ENCODE measurements at regions not wholly inside any gene's neighbourhood (a gene's known extent, or its start where the extent isn't known, plus 50 kb on each side); places are given as distances from the start of the nearest gene placed in this dataset.

DNA sequence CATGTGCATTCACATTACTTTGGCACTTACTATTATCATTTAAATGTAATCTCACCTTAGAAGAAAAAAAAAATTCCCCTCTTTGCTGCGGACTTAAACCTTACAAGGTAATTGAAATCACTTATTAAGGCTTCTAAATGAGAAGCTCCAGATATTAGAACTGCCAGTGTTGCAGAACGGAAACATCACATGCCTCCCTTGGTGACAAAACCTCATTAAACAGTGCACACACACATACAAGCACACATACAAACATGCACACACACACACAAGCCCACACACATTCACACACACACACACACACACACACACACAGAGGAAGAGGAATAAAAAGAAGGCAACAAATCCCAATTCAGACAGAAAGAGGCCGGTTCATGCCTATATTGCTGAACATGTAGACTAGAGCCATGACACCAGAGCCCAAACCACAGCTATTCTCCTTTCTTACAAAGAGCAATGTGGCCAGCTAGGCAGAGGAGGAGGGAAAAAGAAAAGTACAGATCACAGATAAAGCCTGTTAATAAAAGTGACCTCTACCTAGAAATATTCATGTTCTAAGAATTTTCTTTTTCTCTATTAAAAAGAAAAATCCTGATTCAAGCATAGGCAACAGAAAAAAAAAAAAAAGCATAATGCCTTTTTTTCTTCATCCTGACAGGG lies 405.2 kb upstream of the FLRT2 start:
- no peak overlapping the region for H3K4me3 ChIP-seq (ENCODE audit: low read depth in 2 of 2, low read length in 2 of 2)
- intact Hi-C loops (cut with micrococcal nuclease; ENCODE audit: unreplicated experiment) (no loop called here), in situ Hi-C loops (cut with HindIII; ENCODE audit: low pct_unique_long_range_greater_than_20kb, low sequenced_read_pairs) (no loop called here)
- ATAC-seq (no peak), DNase-seq (ENCODE audit: low read depth, low spot score) (no peak)
- CTCF ChIA-PET: no interaction called here
- H3K9me3 ChIP-seq (ENCODE audit: control insufficient read depth, insufficient read depth, low read depth, low read length): no peaks in the 10 kb centered on the region
- H3K27me3 ChIP-seq (ENCODE audit: control insufficient read depth, insufficient read depth, low read length): no peaks in the 10 kb centered on the region
- no peak for TF ChIP-seq POLR2AphosphoS5 (IDR thresholded peaks at IDR 0.05; ENCODE audit: low read depth, low read length)
- POLR2A ChIA-PET: no interaction called here
- no TSS peak for BruUV-seq (replicated peaks)
- H3K27ac ChIP-seq (ENCODE audit: low read length): no peak overlapping the region
- no peaks in the 10 kb centered on the region for H3K36me3 ChIP-seq (ENCODE audit: control insufficient read depth, insufficient read depth, low read length)
- no peaks in the 10 kb centered on the region for H3K4me1 ChIP-seq (ENCODE audit: control insufficient read depth, insufficient read depth, low read length)

DNA sequence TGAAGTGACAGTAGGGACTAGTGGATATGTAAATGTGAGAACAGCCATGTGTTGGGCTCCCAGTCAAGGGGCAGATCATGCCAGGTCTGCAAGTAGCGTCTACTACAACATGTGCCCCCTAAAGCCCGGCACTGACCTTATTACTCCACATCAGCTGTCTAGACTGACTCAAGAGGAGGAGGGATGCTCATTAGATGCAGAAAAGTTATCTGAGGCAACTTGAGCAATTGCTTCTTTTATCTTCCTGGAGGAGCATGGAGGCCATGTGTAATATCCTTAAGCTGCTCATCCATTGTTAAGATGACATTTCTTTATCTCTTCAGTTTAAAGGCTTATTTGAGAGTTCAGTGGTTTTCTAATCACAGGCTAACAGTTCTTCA lies 404.7 kb upstream of the FLRT2 start:
- CTCF ChIA-PET: no interaction called here
- TF ChIP-seq, protein P1, sequence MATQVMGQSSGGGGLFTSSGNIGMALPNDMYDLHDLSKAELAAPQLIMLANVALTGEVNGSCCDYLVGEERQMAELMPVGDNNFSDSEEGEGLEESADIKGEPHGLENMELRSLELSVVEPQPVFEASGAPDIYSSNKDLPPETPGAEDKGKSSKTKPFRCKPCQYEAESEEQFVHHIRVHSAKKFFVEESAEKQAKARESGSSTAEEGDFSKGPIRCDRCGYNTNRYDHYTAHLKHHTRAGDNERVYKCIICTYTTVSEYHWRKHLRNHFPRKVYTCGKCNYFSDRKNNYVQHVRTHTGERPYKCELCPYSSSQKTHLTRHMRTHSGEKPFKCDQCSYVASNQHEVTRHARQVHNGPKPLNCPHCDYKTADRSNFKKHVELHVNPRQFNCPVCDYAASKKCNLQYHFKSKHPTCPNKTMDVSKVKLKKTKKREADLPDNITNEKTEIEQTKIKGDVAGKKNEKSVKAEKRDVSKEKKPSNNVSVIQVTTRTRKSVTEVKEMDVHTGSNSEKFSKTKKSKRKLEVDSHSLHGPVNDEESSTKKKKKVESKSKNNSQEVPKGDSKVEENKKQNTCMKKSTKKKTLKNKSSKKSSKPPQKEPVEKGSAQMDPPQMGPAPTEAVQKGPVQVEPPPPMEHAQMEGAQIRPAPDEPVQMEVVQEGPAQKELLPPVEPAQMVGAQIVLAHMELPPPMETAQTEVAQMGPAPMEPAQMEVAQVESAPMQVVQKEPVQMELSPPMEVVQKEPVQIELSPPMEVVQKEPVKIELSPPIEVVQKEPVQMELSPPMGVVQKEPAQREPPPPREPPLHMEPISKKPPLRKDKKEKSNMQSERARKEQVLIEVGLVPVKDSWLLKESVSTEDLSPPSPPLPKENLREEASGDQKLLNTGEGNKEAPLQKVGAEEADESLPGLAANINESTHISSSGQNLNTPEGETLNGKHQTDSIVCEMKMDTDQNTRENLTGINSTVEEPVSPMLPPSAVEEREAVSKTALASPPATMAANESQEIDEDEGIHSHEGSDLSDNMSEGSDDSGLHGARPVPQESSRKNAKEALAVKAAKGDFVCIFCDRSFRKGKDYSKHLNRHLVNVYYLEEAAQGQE (IDR thresholded peaks at IDR 0.05; ENCODE audit: insufficient read depth in 1 of 2, low read depth in 2 of 2, low read length in 1 of 2): no peak
- TF ChIP-seq SIN3A (IDR thresholded peaks at IDR 0.05; ENCODE audit: borderline replicate concordance, insufficient read depth, low read depth, low read length) (no peak), TCF7L2 (IDR thresholded peaks at IDR 0.05; ENCODE audit: low read depth, low read length) (no peak), POLR2AphosphoS5 (IDR thresholded peaks at IDR 0.05; ENCODE audit: low read depth, low read length) (no peak)
- TF ChIP-seq, protein P2, sequence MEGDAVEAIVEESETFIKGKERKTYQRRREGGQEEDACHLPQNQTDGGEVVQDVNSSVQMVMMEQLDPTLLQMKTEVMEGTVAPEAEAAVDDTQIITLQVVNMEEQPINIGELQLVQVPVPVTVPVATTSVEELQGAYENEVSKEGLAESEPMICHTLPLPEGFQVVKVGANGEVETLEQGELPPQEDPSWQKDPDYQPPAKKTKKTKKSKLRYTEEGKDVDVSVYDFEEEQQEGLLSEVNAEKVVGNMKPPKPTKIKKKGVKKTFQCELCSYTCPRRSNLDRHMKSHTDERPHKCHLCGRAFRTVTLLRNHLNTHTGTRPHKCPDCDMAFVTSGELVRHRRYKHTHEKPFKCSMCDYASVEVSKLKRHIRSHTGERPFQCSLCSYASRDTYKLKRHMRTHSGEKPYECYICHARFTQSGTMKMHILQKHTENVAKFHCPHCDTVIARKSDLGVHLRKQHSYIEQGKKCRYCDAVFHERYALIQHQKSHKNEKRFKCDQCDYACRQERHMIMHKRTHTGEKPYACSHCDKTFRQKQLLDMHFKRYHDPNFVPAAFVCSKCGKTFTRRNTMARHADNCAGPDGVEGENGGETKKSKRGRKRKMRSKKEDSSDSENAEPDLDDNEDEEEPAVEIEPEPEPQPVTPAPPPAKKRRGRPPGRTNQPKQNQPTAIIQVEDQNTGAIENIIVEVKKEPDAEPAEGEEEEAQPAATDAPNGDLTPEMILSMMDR (IDR thresholded peaks at IDR 0.05): no peak
- ATAC-seq: no peak

DNA sequence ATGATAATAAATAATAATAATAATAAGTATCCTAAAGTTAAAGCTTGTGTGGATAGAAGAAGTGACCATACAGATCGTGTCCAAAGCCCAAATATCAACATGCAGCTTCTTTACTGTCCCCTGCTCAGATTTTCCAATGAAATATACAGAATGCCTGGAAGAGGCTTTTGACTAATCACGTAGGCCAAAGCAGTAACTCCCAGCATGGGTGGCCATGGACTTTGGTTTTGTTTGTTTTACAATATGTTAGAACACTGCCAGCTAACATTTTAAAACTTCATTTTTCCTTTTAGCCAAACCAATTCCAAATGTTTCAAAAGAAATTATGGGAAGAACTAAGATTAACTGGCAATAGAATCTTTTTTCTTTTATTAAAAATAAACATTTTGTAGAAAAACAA lies 400.0 kb upstream of the FLRT2 start:
- no TSS peak for BruUV-seq (replicated peaks)
- ChIA-PET POLR2A (no interaction called here), CTCF (no interaction called here)
- H3K27me3 ChIP-seq (ENCODE audit: control insufficient read depth, insufficient read depth, low read length): no peaks in the 10 kb centered on the region
- in situ Hi-C loops (cut with HindIII; ENCODE audit: low pct_unique_long_range_greater_than_20kb, low sequenced_read_pairs): no loop called here
- DNase-seq (ENCODE audit: low read depth, low spot score) (no peak), ATAC-seq (no peak)
- no peak overlapping the region for H3K4me3 ChIP-seq (ENCODE audit: low read depth in 2 of 2, low read length in 2 of 2)
- no peak overlapping the region for H3K27ac ChIP-seq (ENCODE audit: low read length)
- H3K36me3 ChIP-seq (ENCODE audit: control insufficient read depth, insufficient read depth, low read length): no peaks in the 10 kb centered on the region
- H3K9me3 ChIP-seq (ENCODE audit: control insufficient read depth, insufficient read depth, low read depth, low read length): no peaks in the 10 kb centered on the region
- H3K4me1 ChIP-seq (ENCODE audit: control insufficient read depth, insufficient read depth, low read length): no peaks in the 10 kb centered on the region
- TF ChIP-seq, protein P1 (IDR thresholded peaks at IDR 0.05; ENCODE audit: insufficient read depth in 1 of 2, low read depth in 2 of 2, low read length in 1 of 2): no peak
- TF ChIP-seq SIN3A (IDR thresholded peaks at IDR 0.05; ENCODE audit: borderline replicate concordance, insufficient read depth, low read depth, low read length): no peak
- TF ChIP-seq TCF7L2 (IDR thresholded peaks at IDR 0.05; ENCODE audit: low read depth, low read length): no peak
- TF ChIP-seq, protein P2 (IDR thresholded peaks at IDR 0.05): no peak
- no peak for TF ChIP-seq POLR2AphosphoS5 (IDR thresholded peaks at IDR 0.05; ENCODE audit: low read depth, low read length)
- intact Hi-C loops (cut with micrococcal nuclease; ENCODE audit: unreplicated experiment): no loop called here

More for the DNA sequence above, 404.7 kb upstream of the FLRT2 start:
- BruUV-seq (replicated peaks): no TSS peak
- intact Hi-C loops (cut with micrococcal nuclease; ENCODE audit: unreplicated experiment): no loop called here
- no peaks in the 10 kb centered on the region for H3K4me1 ChIP-seq (ENCODE audit: control insufficient read depth, insufficient read depth, low read length)
- no peaks in the 10 kb centered on the region for H3K27me3 ChIP-seq (ENCODE audit: control insufficient read depth, insufficient read depth, low read length)
- in situ Hi-C loops (cut with HindIII; ENCODE audit: low pct_unique_long_range_greater_than_20kb, low sequenced_read_pairs): no loop called here
- DNase-seq (ENCODE audit: low read depth, low spot score): no peak
- no peak overlapping the region for H3K4me3 ChIP-seq (ENCODE audit: low read depth in 2 of 2, low read length in 2 of 2)
- POLR2A ChIA-PET: no interaction called here
- no peaks in the 10 kb centered on the region for H3K9me3 ChIP-seq (ENCODE audit: control insufficient read depth, insufficient read depth, low read depth, low read length)
- no peak overlapping the region for H3K27ac ChIP-seq (ENCODE audit: low read length)
- H3K36me3 ChIP-seq (ENCODE audit: control insufficient read depth, insufficient read depth, low read length): no peaks in the 10 kb centered on the region
